ENCODE measurements at regions not wholly inside any gene's neighbourhood (a gene's known extent, or its start where the extent isn't known, plus 50 kb on each side); places are given as distances from the start of the nearest gene placed in this dataset.

DNA sequence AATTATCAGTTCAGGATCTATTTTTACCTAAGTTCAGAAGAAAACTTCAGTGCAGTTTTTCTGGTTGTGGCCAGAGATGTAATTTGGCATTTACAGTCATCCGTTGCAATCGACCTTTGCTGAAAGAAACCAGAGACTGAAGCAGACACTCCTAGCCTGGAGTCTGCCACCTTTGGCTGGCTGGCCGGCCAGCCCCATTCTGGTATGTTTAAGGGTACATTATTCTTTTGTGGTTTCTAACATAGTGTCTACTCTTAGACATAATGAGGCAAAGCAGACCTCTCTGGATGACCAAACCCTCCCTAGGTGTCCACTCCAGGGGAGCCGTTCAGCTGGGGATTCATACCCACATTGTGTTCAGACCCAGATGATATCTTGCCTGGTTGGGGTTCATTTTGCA lies 275.9 kb upstream of the TPM1 start:
- H3K36me3 ChIP-seq (ENCODE audit: control insufficient read depth, insufficient read depth, low read length) = peaks cover 87% of the 10 kb centered on the region
- H3K9me3 ChIP-seq (ENCODE audit: control insufficient read depth, low read depth, low read length) = no peaks in the 10 kb centered on the region
- H3K4me1 ChIP-seq (ENCODE audit: control insufficient read depth, insufficient read depth, low read length) = no peaks in the 10 kb centered on the region
- H3K27me3 ChIP-seq (ENCODE audit: control insufficient read depth, insufficient read depth, low read length) = no peaks in the 10 kb centered on the region
- no CpG with 5 or more reads among the region's 4 CpGs for WGBS (ENCODE audit: insufficient coverage, low lambda C conversion rate)
- H3K4me3 ChIP-seq (ENCODE audit: low read length) = no peak overlapping the region
- no peak overlapping the region for H3K27ac ChIP-seq (ENCODE audit: low read length)
- DNase-seq = no peak

DNA sequence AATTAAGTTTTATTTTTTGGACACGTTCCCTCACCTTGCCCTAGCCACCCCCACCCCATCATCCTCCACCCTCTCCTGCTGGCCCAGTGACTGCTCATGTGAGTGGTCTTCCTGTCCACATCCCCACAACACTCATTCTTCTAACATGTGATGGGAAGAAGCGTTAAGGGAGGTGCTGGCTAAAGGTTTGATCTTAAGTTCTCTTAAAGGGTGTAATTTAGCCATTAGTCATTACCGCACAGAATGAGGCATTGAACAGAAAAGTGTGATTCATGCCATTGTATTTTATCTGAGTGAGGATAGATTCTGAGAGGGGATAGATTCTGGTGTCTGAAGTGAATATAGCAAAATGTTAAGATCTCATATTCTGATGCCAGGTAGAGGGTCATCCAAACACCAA lies 272.9 kb upstream of the TPM1 start:
- no peaks in the 10 kb centered on the region for H3K27me3 ChIP-seq (ENCODE audit: control insufficient read depth, insufficient read depth, low read length)
- 100% methylated on average over 1 of the region's 3 CpGs for WGBS (ENCODE audit: insufficient coverage, low lambda C conversion rate)
- no peak for DNase-seq
- H3K36me3 ChIP-seq (ENCODE audit: control insufficient read depth, insufficient read depth, low read length) = peaks cover 89% of the 10 kb centered on the region
- H3K4me3 ChIP-seq (ENCODE audit: low read length) = no peak overlapping the region
- H3K4me1 ChIP-seq (ENCODE audit: control insufficient read depth, insufficient read depth, low read length) = no peaks in the 10 kb centered on the region
- H3K27ac ChIP-seq (ENCODE audit: low read length) = no peak overlapping the region
- H3K9me3 ChIP-seq (ENCODE audit: control insufficient read depth, low read depth, low read length) = no peaks in the 10 kb centered on the region

DNA sequence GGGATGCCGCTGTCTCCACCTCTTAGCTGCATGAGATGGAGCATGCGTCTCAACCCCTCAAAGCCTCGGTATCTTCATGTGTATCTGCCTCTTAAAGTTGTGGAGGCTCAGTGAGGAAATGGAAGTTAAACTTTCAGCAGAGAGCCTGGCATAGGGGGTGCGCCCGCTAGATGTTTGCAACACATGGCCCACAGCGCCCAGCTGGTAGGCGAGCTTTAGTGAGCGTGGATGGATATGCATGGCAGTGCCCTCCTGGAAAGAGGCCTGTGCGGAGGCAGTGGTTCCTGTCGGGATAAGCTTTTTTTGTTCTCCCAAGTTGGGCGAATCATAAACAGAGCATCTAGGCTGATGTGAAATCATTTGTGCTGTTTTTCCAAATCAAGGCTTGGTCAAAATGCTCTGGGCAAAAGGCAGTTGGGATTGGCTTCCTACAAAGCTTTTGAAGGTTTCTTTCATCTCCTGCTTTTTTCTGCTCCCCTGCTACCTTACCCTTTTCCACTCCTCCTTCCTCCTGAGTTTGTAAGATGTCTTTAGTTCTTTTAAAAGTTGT lies 272.4 kb upstream of the TPM1 start:
- no peaks in the 10 kb centered on the region for H3K9me3 ChIP-seq (ENCODE audit: control insufficient read depth, low read depth, low read length)
- H3K27me3 ChIP-seq (ENCODE audit: control insufficient read depth, insufficient read depth, low read length) = no peaks in the 10 kb centered on the region
- WGBS (ENCODE audit: insufficient coverage, low lambda C conversion rate) = no CpG with 5 or more reads among the region's 11 CpGs
- no peak for DNase-seq
- no peaks in the 10 kb centered on the region for H3K4me1 ChIP-seq (ENCODE audit: control insufficient read depth, insufficient read depth, low read length)
- no peak overlapping the region for H3K27ac ChIP-seq (ENCODE audit: low read length)
- H3K4me3 ChIP-seq (ENCODE audit: low read length) = no peak overlapping the region
- peaks cover 87% of the 10 kb centered on the region for H3K36me3 ChIP-seq (ENCODE audit: control insufficient read depth, insufficient read depth, low read length)

DNA sequence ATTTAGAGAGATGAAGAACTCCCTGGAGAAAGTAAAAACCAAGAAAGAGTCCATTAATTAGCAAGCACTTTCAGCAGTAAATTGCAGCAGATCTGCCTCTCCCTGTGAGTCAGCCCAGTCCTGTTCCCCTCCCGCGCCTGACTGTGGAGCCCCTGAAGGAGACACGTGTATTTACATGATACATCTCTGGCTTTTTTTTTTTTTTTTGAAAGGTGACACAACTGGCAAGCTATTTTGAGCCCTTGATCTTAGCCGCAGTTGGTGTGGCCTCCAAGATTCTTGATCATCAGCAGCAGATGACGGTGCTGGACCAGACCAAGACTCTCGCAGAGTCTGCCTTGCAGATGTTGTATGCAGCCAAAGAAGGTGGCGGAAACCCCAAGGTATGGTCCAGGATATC lies 271.8 kb upstream of the TPM1 start:
- Histone ChIP-seq H3K4me1 (ENCODE audit: control insufficient read depth, insufficient read depth, low read length) (no peaks in the 10 kb centered on the region), H3K9me3 (ENCODE audit: control insufficient read depth, low read depth, low read length) (no peaks in the 10 kb centered on the region), H3K27ac (ENCODE audit: low read length) (no peak overlapping the region), H3K4me3 (ENCODE audit: low read length) (no peak overlapping the region), H3K27me3 (ENCODE audit: control insufficient read depth, insufficient read depth, low read length) (no peaks in the 10 kb centered on the region), H3K36me3 (ENCODE audit: control insufficient read depth, insufficient read depth, low read length) (peaks cover 84% of the 10 kb centered on the region)
- DNase-seq = no peak
- no CpG with 5 or more reads among the region's 7 CpGs for WGBS (ENCODE audit: insufficient coverage, low lambda C conversion rate)

DNA sequence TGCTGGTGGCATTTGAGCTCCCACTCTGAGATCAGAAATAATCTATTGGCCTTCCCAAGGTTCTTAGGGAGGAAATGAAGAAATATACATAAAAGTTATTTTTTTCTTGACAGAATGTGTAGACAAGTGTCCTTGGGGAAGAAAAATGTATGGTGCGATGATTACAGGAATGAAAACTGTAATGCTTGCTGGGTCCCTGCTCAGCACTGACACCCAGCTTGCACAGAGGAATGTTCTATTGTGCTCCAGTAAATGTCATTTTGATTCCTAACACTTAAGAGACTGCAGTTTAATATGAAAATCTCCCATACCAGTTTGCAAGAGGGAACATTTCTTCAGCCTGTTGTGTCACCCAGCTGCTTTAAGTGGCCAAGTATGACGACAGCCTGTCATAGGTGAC lies 271.3 kb upstream of the TPM1 start:
- 100% methylated on average over 1 of the region's 2 CpGs for WGBS (ENCODE audit: insufficient coverage, low lambda C conversion rate)
- Histone ChIP-seq H3K4me3 (ENCODE audit: low read length) (no peak overlapping the region), H3K4me1 (ENCODE audit: control insufficient read depth, insufficient read depth, low read length) (no peaks in the 10 kb centered on the region), H3K27ac (ENCODE audit: low read length) (no peak overlapping the region), H3K36me3 (ENCODE audit: control insufficient read depth, insufficient read depth, low read length) (peaks cover 83% of the 10 kb centered on the region), H3K27me3 (ENCODE audit: control insufficient read depth, insufficient read depth, low read length) (no peaks in the 10 kb centered on the region), H3K9me3 (ENCODE audit: control insufficient read depth, low read depth, low read length) (no peaks in the 10 kb centered on the region)
- DNase-seq = no peak

DNA sequence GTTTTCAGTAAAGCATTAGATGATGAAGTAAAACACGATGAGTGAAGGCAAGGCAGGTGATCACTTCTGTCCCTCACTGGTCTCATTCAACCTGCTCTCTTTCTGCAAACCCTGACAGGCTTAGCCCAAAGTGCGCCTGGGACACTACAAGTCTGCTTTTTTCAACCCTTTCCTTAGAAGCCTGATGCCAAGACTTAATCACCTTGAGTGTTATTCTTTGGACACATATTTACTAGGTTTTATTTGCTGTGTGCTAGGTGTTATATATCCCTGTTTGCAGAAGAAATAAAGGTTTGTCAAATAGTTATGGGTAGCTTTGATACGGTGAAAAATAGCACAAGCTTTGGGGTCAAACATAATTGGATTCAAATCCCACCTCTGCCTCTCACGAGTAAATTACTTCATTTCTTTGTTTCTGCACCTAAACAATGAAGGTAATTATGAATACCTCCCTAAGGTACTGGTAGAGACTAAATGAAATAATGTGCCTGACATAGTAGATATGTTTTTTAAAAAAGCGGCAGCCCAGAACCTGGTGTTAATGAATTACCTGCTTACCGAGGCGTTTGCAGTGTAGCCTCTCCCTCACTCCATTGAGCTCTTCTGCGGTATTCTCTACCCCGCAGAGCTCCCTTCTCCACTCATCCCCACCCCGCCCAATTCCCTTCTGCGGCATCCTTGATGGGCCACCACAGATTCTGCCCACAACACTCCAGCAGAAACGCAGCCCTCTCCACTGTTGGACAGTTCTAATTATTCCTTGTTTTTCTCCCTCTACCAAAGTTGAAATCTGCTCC lies 269.0 kb upstream of the TPM1 start:
- Histone ChIP-seq H3K27ac (ENCODE audit: low read length) (no peak overlapping the region), H3K36me3 (ENCODE audit: control insufficient read depth, insufficient read depth, low read length) (peaks cover 68% of the 10 kb centered on the region), H3K4me1 (ENCODE audit: control insufficient read depth, insufficient read depth, low read length) (no peaks in the 10 kb centered on the region), H3K9me3 (ENCODE audit: control insufficient read depth, low read depth, low read length) (no peaks in the 10 kb centered on the region), H3K4me3 (ENCODE audit: low read length) (no peak overlapping the region), H3K27me3 (ENCODE audit: control insufficient read depth, insufficient read depth, low read length) (no peaks in the 10 kb centered on the region)
- DNase-seq = no peak
- WGBS (ENCODE audit: insufficient coverage, low lambda C conversion rate) = 63% methylated on average over 2 of the region's 12 CpGs

DNA sequence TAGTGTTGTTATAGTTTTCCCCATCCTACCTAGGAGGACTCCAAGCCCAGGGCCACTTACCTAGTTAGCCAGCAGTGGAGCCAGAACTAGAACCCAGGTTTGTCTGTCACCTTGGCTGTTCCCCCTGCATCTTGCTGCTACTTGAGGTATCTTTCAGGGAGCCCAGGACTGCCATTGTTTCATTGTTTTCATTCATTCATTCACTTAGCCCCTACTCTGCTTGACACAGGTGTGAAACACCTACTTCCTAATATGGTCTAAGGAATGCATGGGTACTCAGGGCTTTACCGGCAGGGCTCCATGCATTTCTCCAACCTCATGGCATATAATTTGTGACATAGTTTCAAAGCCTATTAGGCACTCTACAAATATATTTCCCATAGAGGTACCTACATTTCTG lies 266.6 kb upstream of the TPM1 start:
- WGBS (ENCODE audit: insufficient coverage, low lambda C conversion rate) = no CpG with 5 or more reads among the region's 1 CpG
- H3K9me3 ChIP-seq (ENCODE audit: control insufficient read depth, low read depth, low read length) = no peaks in the 10 kb centered on the region
- no peak for DNase-seq
- no peak overlapping the region for H3K27ac ChIP-seq (ENCODE audit: low read length)
- H3K27me3 ChIP-seq (ENCODE audit: control insufficient read depth, insufficient read depth, low read length) = no peaks in the 10 kb centered on the region
- H3K4me1 ChIP-seq (ENCODE audit: control insufficient read depth, insufficient read depth, low read length) = peaks cover 3% of the 10 kb centered on the region
- H3K4me3 ChIP-seq (ENCODE audit: low read length) = no peak overlapping the region
- peaks cover 52% of the 10 kb centered on the region for H3K36me3 ChIP-seq (ENCODE audit: control insufficient read depth, insufficient read depth, low read length)

DNA sequence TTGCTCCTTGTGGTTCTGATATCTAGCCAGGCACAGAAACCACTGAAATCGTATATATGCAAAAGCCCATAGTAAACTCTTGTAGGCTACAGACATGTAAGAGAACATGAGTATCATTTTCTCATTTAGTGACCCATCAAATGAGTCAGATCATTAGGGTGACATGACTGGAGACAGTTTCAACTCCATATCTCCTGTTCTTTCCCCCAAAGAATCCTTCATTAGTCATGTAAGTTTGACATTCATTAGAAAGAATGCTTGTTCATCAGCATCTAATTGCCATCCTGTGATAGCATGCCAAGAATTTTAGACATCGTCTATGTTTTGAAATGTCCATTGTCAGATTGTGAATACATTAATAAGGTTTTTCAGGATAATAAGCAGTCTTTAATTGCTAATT lies 264.9 kb upstream of the TPM1 start:
- no peak for DNase-seq
- 100% methylated on average over 1 of the region's 2 CpGs for WGBS (ENCODE audit: insufficient coverage, low lambda C conversion rate)

DNA sequence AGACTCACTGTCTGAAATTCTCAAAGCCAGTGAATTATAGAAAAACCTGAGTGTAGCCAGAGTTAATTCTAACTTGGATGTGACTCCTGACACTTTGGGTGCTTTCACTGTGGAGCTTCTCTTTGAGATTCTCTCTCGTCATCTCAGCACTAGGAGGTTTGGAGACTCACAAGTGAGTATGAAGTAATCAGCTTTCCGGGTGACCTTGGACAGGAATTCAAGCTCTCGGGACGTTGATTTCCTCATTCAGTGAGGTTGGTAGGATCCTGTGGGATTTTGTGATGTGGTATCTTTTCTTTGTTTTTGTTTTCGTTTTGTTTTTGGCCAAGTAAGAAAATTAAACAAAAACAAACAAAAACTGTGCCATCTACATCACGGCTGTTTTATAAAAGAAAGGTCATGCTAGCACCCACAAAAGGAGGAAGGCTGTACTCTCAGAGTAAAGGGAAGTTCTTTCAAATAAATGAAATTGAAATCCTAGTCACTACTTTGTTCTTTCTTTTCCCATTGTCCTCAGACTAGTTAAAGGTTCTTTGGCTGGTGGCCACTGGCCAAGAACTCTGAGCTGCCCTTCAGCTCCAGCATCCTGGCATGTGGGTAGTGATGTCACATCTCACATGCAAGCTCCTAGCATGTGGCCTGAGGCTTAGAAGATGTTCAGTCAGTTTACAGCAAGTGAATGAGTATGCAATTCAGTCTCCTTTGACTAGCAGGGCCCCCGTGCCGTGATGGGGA lies 263.3 kb upstream of the TPM1 start:
- peaks cover 3% of the 10 kb centered on the region for H3K4me1 ChIP-seq (ENCODE audit: control insufficient read depth, insufficient read depth, low read length)
- no peaks in the 10 kb centered on the region for H3K9me3 ChIP-seq (ENCODE audit: control insufficient read depth, low read depth, low read length)
- H3K27ac ChIP-seq (ENCODE audit: low read length) = no peak overlapping the region
- peaks cover 47% of the 10 kb centered on the region for H3K36me3 ChIP-seq (ENCODE audit: control insufficient read depth, insufficient read depth, low read length)
- no peak for DNase-seq
- H3K4me3 ChIP-seq (ENCODE audit: low read length) = no peak overlapping the region
- H3K27me3 ChIP-seq (ENCODE audit: control insufficient read depth, insufficient read depth, low read length) = no peaks in the 10 kb centered on the region
- WGBS (ENCODE audit: insufficient coverage, low lambda C conversion rate) = 90% methylated on average over 2 of the region's 8 CpGs

More for the DNA sequence above, 264.9 kb upstream of the TPM1 start:
- H3K27ac ChIP-seq (ENCODE audit: low read length) = no peak overlapping the region
- H3K9me3 ChIP-seq (ENCODE audit: control insufficient read depth, low read depth, low read length) = no peaks in the 10 kb centered on the region
- no peak overlapping the region for H3K4me3 ChIP-seq (ENCODE audit: low read length)
- peaks cover 48% of the 10 kb centered on the region for H3K36me3 ChIP-seq (ENCODE audit: control insufficient read depth, insufficient read depth, low read length)
- peaks cover 3% of the 10 kb centered on the region for H3K4me1 ChIP-seq (ENCODE audit: control insufficient read depth, insufficient read depth, low read length)
- H3K27me3 ChIP-seq (ENCODE audit: control insufficient read depth, insufficient read depth, low read length) = no peaks in the 10 kb centered on the region

DNA sequence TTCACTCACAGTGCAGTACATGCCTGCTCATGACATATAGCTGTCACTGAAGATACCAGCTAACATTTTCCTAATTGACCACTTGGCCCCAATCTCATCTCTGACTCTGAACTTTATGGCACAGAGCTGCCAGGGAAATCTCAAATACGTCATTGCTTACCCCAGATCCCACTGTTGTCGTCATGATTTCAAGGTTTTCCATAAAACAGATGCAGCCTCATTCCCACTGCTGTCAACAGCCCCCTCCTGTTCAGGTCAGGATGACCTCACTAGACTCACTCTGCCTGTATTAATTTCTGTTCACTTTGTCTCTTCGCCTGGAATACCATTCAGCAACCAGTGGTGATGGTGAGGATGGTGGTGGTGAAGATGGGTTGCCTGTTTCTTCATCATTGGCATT lies 262.6 kb upstream of the TPM1 start:
- whole genome bisulfite sequencing (ENCODE audit: insufficient coverage, low lambda C conversion rate) = 100% methylated on average over 1 of the region's 3 CpGs
- DNase-seq = no peak
- no peaks in the 10 kb centered on the region for H3K9me3 ChIP-seq (ENCODE audit: control insufficient read depth, low read depth, low read length)
- peaks cover 43% of the 10 kb centered on the region for H3K36me3 ChIP-seq (ENCODE audit: control insufficient read depth, insufficient read depth, low read length)
- H3K27ac ChIP-seq (ENCODE audit: low read length) = no peak overlapping the region
- H3K4me1 ChIP-seq (ENCODE audit: control insufficient read depth, insufficient read depth, low read length) = peaks cover 3% of the 10 kb centered on the region
- H3K27me3 ChIP-seq (ENCODE audit: control insufficient read depth, insufficient read depth, low read length) = no peaks in the 10 kb centered on the region
- no peak overlapping the region for H3K4me3 ChIP-seq (ENCODE audit: low read length)
